ELF-1 (cell line): ENCODE measurements at regions not wholly inside any gene's neighbourhood (a gene's known extent, or its start where the extent isn't known, plus 50 kb on each side); places are given as distances from the start of the nearest gene placed in this dataset.
"Not testable (repeated sequence)": the region's sequence is repeated elsewhere in the genome, so short reads cannot be mapped to it uniquely, and the experiment has no call there.

Experiments
- DNase-seq: peaks from one replicate; pipeline ENCODE4 v3.0.0-alpha.2; 2016; ENCODE audit warnings: low read depth, low spot score

GRCh38 chr9:97773091-97773490, 76.0 kb upstream of the XPA start:
- no peak for DNase-seq

- no peak for DNase-seq
Measured at GRCh38 chr9:97773723-97774122, 76.6 kb upstream of the XPA start.

- no peak for DNase-seq
Measured at GRCh38 chr9:97774673-97775072, 77.5 kb upstream of the XPA start.

GRCh38 chr9:97778740-97779139, 74.3 kb upstream of the FOXE1 start:
- not testable (repeated sequence) for DNase-seq

- DNase-seq = no peak
Measured at GRCh38 chr9:97779608-97780007, 73.4 kb upstream of the FOXE1 start.

- DNase-seq = no peak
Measured at GRCh38 chr9:97781902-97782301, 71.1 kb upstream of the FOXE1 start.

GRCh38 chr9:97786341-97786740, 66.7 kb upstream of the FOXE1 start:
- DNase-seq = no peak

- no peak for DNase-seq
Measured at GRCh38 chr9:97787551-97787950, 65.5 kb upstream of the FOXE1 start.

- DNase-seq = no peak
Measured at GRCh38 chr9:97788763-97789663, 64.0 kb upstream of the FOXE1 start.

GRCh38 chr9:97790542-97790941, 62.5 kb upstream of the FOXE1 start:
- no peak for DNase-seq

GRCh38 chr9:97791542-97791941, 61.5 kb upstream of the FOXE1 start:
- DNase-seq = no peak

- no peak for DNase-seq
Measured at GRCh38 chr9:97793067-97793466, 60.0 kb upstream of the FOXE1 start.

GRCh38 chr9:97794666-97795065, 58.4 kb upstream of the FOXE1 start:
- no peak for DNase-seq

GRCh38 chr9:97796176-97796575, 56.9 kb upstream of the FOXE1 start:
- not testable (repeated sequence) for DNase-seq

GRCh38 chr9:97801180-97801579, 51.8 kb upstream of the FOXE1 start:
- DNase-seq = no peak

GRCh38 chr9:97802276-97802675, 50.8 kb upstream of the FOXE1 start:
- DNase-seq = peak; percentile 61

- peak; percentile 82 for DNase-seq
Measured at GRCh38 chr9:97803167-97804058, 49.6 kb upstream of the FOXE1 start.
